Spleen (tissue), 11 donors: ENCODE measurements at regions not wholly inside any gene's neighbourhood (a gene's known extent, or its start where the extent isn't known, plus 50 kb on each side); places are given as distances from the start of the nearest gene placed in this dataset.
"Not testable (repeated sequence)": the region's sequence is repeated elsewhere in the genome, so short reads cannot be mapped to it uniquely, and the experiment has no call there.

ENCODE experiments used
- DNase-seq: peaks from one replicate; pipeline ENCODE4 v3.0.0-alpha.2; 2020
- H3K27ac ChIP-seq, 8 donors: fragments of 200-600 bp; sonication (generic) in 7 of 8; 1 replicate in 4 of 8; 2 replicates in 4 of 8; pipeline versions ENCODE4 v1.5.0 to v1.8.0; 2016 to 2021; ENCODE audit warnings: inconsistent platforms in 4 of 8, mild to moderate bottlenecking in 4 of 8, moderate library complexity in 1 of 8
- H3K27me3 ChIP-seq, 7 donors: fragments of 200-600 bp; sonication (generic) in 6 of 7; replicated peaks in 1 of 7; 1 replicate in 4 of 7; 2 replicates in 3 of 7; pipeline versions ENCODE4 v1.5.0 to v1.8.0; 2016 to 2021; ENCODE audit warnings: inconsistent platforms in 3 of 7, mild to moderate bottlenecking in 1 of 7
- H3K36me3 ChIP-seq, 6 donors: fragments of 200-600 bp; sonication (generic) in 5 of 6; 1 replicate in 4 of 6; 2 replicates in 2 of 6; pipeline versions ENCODE4 v1.5.0 to v1.8.0; 2016 to 2021; ENCODE audit warnings: inconsistent platforms in 2 of 6
- H3K4me1 ChIP-seq, 6 donors: fragments of 200-600 bp; sonication (generic) in 5 of 6; 1 replicate in 3 of 6; 2 replicates in 3 of 6; pipeline versions ENCODE4 v1.5.0 to v1.8.0; 2016 to 2021; ENCODE audit warnings: inconsistent platforms in 3 of 6
- H3K4me3 ChIP-seq, 8 donors: fragments of 200-600 bp; sonication (generic) in 7 of 8; 1 replicate in 4 of 8; 2 replicates in 4 of 8; pipeline versions ENCODE4 v1.5.0 to v1.8.0; 2016 to 2021; ENCODE audit warnings: inconsistent platforms in 4 of 8, mild to moderate bottlenecking in 4 of 8, moderate library complexity in 2 of 8
- H3K9me3 ChIP-seq, 8 donors: fragments of 200-600 bp; sonication (generic) in 7 of 8; 1 replicate in 4 of 8; 2 replicates in 4 of 8; pipeline versions ENCODE4 v1.5.0 to v1.8.0; 2016 to 2021; ENCODE audit warnings: inconsistent platforms in 4 of 8
- POLR2A ChIP-seq, 3 donors: fragments of 450-650 bp; IDR thresholded peaks; one replicate each; pipeline ENCODE4 v1.5.1; 2017; ENCODE audit warnings: antibody characterized with exemption in 3 of 3, mild to moderate bottlenecking in 1 of 3
- POLR2AphosphoS5 ChIP-seq, 3 donors: sonication (generic); formaldehyde crosslinking; IDR thresholded peaks; one replicate each; pipeline ENCODE4 v1.5.1; 2017; ENCODE audit warnings: antibody characterized with exemption in 3 of 3
- WGBS, 5 donors: extraction: QIAGEN DNeasy Blood & Tissue Kit in 3 of 5; methylation state at CpG; one replicate each; pipeline versions ENCODE4 v1.1.5 to v1.1.7; 2013 to 2018; 5-methylcytosine and 5-hydroxymethylcytosine counted together
- intact Hi-C: fragments of 100-400 bp; cut with DNase I; formaldehyde crosslinking; loops from one replicate; pipeline ENCODE4 v1.15.0; 2023; ENCODE audit warnings: low total_unique reads
- TF ChIP-seq, protein P1 (sequence below), 11 experiments: fragments of 200-600 bp in 7 of 11; fragments of 450-650 bp in 4 of 11; sonication (generic) in 4 of 11; IDR thresholded peaks in 8 of 11; conservative IDR thresholded peaks in 3 of 11; 1 replicate in 7 of 11; 2 replicates in 4 of 11; pipeline versions ENCODE4 v1.4.0 to v1.8.0; 2016 to 2021; ENCODE audit warnings: antibody characterized with exemption in 11 of 11, inconsistent platforms in 4 of 11, mild to moderate bottlenecking in 1 of 11
- donor health status: healthy with polysubstance abuse.
- donor health status: DM: no; HTN: no; CAD: no; lungs with moderate emphysema.
- donor health status: DM: no; HTN: no; CAD: no.
- donor health status: Bipolar disorder and iron deficiency.
- donor health status: healthy.
- donor health status: DM: no; HTN: no; CAD: no.
- donor health status: DM: yes; HTN: yes; CAD: no.

- Histone ChIP-seq H3K4me1 (peaks cover 0 to 6% (median 0%) of the 10 kb centered on the region in 6 donors), H3K36me3 (no peaks in the 10 kb centered on the region), H3K27ac (no peak overlapping the region), H3K4me3 (no peak overlapping the region), H3K27me3 (no peaks in the 10 kb centered on the region), H3K9me3 (no peaks in the 10 kb centered on the region)
- no peak for TF ChIP-seq POLR2AphosphoS5 (IDR thresholded peaks at IDR 0.05)
- TF ChIP-seq POLR2A (IDR thresholded peaks at IDR 0.05), result no peak
- TF ChIP-seq, protein P1, sequence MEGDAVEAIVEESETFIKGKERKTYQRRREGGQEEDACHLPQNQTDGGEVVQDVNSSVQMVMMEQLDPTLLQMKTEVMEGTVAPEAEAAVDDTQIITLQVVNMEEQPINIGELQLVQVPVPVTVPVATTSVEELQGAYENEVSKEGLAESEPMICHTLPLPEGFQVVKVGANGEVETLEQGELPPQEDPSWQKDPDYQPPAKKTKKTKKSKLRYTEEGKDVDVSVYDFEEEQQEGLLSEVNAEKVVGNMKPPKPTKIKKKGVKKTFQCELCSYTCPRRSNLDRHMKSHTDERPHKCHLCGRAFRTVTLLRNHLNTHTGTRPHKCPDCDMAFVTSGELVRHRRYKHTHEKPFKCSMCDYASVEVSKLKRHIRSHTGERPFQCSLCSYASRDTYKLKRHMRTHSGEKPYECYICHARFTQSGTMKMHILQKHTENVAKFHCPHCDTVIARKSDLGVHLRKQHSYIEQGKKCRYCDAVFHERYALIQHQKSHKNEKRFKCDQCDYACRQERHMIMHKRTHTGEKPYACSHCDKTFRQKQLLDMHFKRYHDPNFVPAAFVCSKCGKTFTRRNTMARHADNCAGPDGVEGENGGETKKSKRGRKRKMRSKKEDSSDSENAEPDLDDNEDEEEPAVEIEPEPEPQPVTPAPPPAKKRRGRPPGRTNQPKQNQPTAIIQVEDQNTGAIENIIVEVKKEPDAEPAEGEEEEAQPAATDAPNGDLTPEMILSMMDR (IDR thresholded peaks at IDR 0.05 in 8 of 11, conservative IDR thresholded peaks at IDR 0.05 in 3 of 11), result no peak
- DNase-seq, result no peak
- 79 to 94% (median 88%) methylated on average over 4 of the region's 4 CpGs for WGBS, 5 donors
- intact Hi-C loops, result no loop called here
Measured at GRCh38 chr6:113718588-113718987, 138.6 kb upstream of the MARCKS start.

DNA sequence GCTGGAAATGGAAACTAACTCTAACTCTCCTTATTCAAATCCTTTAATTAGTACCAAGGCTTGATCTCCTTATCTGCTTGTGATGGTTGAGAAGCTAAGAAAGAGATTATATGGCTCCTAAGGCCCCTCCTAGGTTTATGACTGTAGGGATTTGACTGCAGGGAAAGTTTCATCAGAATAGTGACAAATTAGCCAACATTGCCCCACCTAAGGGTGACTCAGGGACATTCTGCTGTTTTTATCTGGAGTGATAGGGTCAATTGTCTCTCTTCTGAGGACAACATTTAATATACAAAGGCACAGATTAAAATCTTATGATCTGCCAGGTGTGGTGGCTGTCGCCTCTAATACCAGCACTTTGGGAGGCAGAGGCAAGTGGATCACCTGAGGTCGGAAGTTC lies 138.1 kb upstream of the MARCKS start:
- no peaks in the 10 kb centered on the region for H3K9me3 ChIP-seq
- TF ChIP-seq, protein P1 (IDR thresholded peaks at IDR 0.05 in 8 of 11, conservative IDR thresholded peaks at IDR 0.05 in 3 of 11), result no peak
- TF ChIP-seq POLR2A (IDR thresholded peaks at IDR 0.05) (no peak), POLR2AphosphoS5 (IDR thresholded peaks at IDR 0.05) (no peak)
- intact Hi-C loops, result no loop called here
- H3K36me3 ChIP-seq, result no peaks in the 10 kb centered on the region
- peaks cover 0 to 6% (median 0%) of the 10 kb centered on the region in 6 donors for H3K4me1 ChIP-seq
- no peak overlapping the region for H3K4me3 ChIP-seq
- no peak overlapping the region for H3K27ac ChIP-seq
- no peaks in the 10 kb centered on the region for H3K27me3 ChIP-seq
- no peak for DNase-seq
- WGBS, 5 donors, result 78 to 88% (median 81%) methylated on average over 2 of the region's 2 CpGs

DNA sequence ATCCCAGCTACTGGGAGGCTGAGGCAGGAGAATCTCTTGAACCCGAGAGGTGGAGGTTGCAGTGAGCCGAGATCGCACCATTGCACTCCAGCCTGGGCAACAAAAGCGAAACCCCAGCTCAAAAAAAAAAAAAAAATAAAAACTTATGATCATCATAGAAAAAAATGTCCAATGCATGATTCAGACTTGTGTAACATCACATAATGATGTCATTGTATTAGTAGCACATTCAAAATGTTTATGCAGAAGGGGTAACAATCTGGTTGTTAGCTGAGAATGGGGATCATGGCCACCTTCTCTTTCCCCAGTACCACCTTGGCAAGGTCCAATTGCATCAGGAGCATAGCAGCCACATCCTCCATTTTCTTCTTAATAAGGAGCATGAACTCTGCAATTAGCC lies 137.6 kb upstream of the MARCKS start:
- TF ChIP-seq POLR2A (IDR thresholded peaks at IDR 0.05), result no peak
- TF ChIP-seq POLR2AphosphoS5 (IDR thresholded peaks at IDR 0.05), result no peak
- TF ChIP-seq, protein P1 (IDR thresholded peaks at IDR 0.05 in 8 of 11, conservative IDR thresholded peaks at IDR 0.05 in 3 of 11), result no peak
- no peaks in the 10 kb centered on the region for H3K9me3 ChIP-seq
- no peak for DNase-seq
- H3K4me1 ChIP-seq, result peaks cover 0 to 6% (median 0%) of the 10 kb centered on the region in 6 donors
- H3K4me3 ChIP-seq, result no peak overlapping the region
- no peaks in the 10 kb centered on the region for H3K36me3 ChIP-seq
- intact Hi-C loops, result no loop called here
- no peaks in the 10 kb centered on the region for H3K27me3 ChIP-seq
- no peak overlapping the region for H3K27ac ChIP-seq
- 88 to 97% (median 90%) methylated on average over 4 of the region's 4 CpGs for WGBS, 5 donors

GRCh38 chr6:113723182-113723581 lies 134.0 kb upstream of the MARCKS start:
- Histone ChIP-seq H3K4me3 (no peak overlapping the region), H3K4me1 (peaks cover 0 to 6% (median 0%) of the 10 kb centered on the region in 6 donors), H3K9me3 (no peaks in the 10 kb centered on the region), H3K27me3 (no peaks in the 10 kb centered on the region), H3K36me3 (no peaks in the 10 kb centered on the region), H3K27ac (no peak overlapping the region)
- TF ChIP-seq POLR2AphosphoS5 (IDR thresholded peaks at IDR 0.05) (no peak), POLR2A (IDR thresholded peaks at IDR 0.05) (no peak)
- TF ChIP-seq, protein P1 (IDR thresholded peaks at IDR 0.05 in 8 of 11, conservative IDR thresholded peaks at IDR 0.05 in 3 of 11), result no peak
- 8 to 33% (median 11%) methylated on average over 4 of the region's 4 CpGs for WGBS, 5 donors
- intact Hi-C loops, result no loop called here
- no peak for DNase-seq

GRCh38 chr6:113724927-113725326 lies 132.2 kb upstream of the MARCKS start:
- H3K9me3 ChIP-seq, H3K27me3 ChIP-seq, H3K4me1 ChIP-seq, H3K27ac ChIP-seq, DNase-seq, H3K36me3 ChIP-seq, H3K4me3 ChIP-seq, intact Hi-C loops: not testable (repeated sequence)
- WGBS, 5 donors, result 95 to 98% (median 95%) methylated on average over 1 to 2 of the region's 2 CpGs
